ENCODE measurements at regions not wholly inside any gene's neighbourhood (a gene's known extent, or its start where the extent isn't known, plus 50 kb on each side); places are given as distances from the start of the nearest gene placed in this dataset.

DNA sequence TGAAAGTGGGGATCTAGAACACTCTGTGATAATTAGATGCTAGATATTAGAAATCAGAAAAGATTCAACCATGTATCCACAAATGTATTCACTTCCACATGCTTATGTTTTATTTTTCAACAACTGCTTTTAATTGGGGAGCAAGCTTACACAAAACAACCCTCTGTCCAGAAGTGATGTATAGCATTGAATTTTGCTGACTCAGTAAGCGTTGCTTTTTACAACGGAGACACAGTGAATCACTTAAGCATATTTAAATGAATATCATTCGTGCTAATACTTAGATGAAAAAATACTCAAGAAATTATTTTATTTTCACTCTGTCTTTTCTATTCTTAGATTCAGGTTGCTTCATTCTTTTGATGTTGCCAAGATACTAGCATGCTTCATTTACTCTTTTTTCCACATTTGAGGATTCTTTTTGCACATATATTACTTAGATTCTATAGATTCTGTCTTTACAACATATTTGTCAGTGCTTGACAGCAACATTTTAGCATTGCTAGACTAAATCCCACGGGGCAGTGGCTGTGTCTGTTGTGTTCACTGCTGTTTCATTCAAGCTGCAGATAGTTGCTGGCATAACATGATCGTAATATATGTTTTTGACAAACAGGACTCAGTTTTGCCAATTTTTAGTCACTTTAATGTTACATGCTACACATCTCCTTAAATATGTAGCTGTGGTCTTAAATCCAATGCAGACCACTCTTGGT is 1714.4 kb upstream of the SEL1L start:
- no peaks in the 10 kb centered on the region for H3K27me3 ChIP-seq (ENCODE audit: insufficient read depth)
- Mint-ChIP-seq H3K36me3 (ENCODE audit: low read depth) (peaks cover 13% of the 10 kb centered on the region; the same call in 2 of the 3 replicates), H3K4me1 (no peaks in the 10 kb centered on the region), H3K27me3 (ENCODE audit: insufficient read depth, low read depth, poor library complexity) (no peaks in the 10 kb centered on the region), H3K9me3 (peaks cover 11% of the 10 kb centered on the region), H3K27ac (no peak overlapping the region), H3K4me3 (no peak overlapping the region)
- DNase-seq (ENCODE audit: low spot score) = no peak
- H3K4me2 ChIP-seq = no peak overlapping the region
- no peak overlapping the region for H3K27ac ChIP-seq (ENCODE audit: low read depth)
- no peaks in the 10 kb centered on the region for H3K9me2 ChIP-seq (ENCODE audit: insufficient read depth)
- H3K36me3 ChIP-seq (ENCODE audit: insufficient read depth) = no peaks in the 10 kb centered on the region
- H3F3A ChIP-seq (replicated peaks; ENCODE audit: low read depth) = no peaks in the 10 kb centered on the region
- no peak overlapping the region for H2AFZ ChIP-seq
- no peaks in the 10 kb centered on the region for H4K20me1 ChIP-seq (replicated peaks; ENCODE audit: insufficient read depth)
- H3K4me1 ChIP-seq (ENCODE audit: insufficient read depth) = no peaks in the 10 kb centered on the region
- no peak for ATAC-seq
- no peaks in the 10 kb centered on the region for H3K79me2 ChIP-seq (replicated peaks; ENCODE audit: insufficient read depth)
- no peak overlapping the region for H3K4me3 ChIP-seq
- TF ChIP-seq EZH2phosphoT487 (IDR thresholded peaks at IDR 0.05; ENCODE audit: unreplicated experiment) (no peak), NANOG (IDR thresholded peaks at IDR 0.05; ENCODE audit: borderline replicate concordance) (no peak), CREB1 (CRISPR knock-in tag; IDR thresholded peaks at IDR 0.05; ENCODE audit: low read depth) (no peak), POLR2AphosphoS5 (IDR thresholded peaks at IDR 0.05; ENCODE audit: low read depth) (no peak), EZH2 (IDR thresholded peaks at IDR 0.05; ENCODE audit: low read depth, unreplicated experiment) (no peak), ZNF114 (CRISPR knock-in tag; IDR thresholded peaks at IDR 0.05) (no peak), STAT1 (IDR thresholded peaks at IDR 0.05; ENCODE audit: unreplicated experiment) (no peak), ZNF331 (CRISPR knock-in tag; IDR thresholded peaks at IDR 0.05; ENCODE audit: low read depth) (no peak), JUNB (IDR thresholded peaks at IDR 0.05; ENCODE audit: unreplicated experiment) (no peak)
- TF ChIP-seq, protein P1, sequence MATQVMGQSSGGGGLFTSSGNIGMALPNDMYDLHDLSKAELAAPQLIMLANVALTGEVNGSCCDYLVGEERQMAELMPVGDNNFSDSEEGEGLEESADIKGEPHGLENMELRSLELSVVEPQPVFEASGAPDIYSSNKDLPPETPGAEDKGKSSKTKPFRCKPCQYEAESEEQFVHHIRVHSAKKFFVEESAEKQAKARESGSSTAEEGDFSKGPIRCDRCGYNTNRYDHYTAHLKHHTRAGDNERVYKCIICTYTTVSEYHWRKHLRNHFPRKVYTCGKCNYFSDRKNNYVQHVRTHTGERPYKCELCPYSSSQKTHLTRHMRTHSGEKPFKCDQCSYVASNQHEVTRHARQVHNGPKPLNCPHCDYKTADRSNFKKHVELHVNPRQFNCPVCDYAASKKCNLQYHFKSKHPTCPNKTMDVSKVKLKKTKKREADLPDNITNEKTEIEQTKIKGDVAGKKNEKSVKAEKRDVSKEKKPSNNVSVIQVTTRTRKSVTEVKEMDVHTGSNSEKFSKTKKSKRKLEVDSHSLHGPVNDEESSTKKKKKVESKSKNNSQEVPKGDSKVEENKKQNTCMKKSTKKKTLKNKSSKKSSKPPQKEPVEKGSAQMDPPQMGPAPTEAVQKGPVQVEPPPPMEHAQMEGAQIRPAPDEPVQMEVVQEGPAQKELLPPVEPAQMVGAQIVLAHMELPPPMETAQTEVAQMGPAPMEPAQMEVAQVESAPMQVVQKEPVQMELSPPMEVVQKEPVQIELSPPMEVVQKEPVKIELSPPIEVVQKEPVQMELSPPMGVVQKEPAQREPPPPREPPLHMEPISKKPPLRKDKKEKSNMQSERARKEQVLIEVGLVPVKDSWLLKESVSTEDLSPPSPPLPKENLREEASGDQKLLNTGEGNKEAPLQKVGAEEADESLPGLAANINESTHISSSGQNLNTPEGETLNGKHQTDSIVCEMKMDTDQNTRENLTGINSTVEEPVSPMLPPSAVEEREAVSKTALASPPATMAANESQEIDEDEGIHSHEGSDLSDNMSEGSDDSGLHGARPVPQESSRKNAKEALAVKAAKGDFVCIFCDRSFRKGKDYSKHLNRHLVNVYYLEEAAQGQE (IDR thresholded peaks at IDR 0.05; ENCODE audit: unreplicated experiment) = no peak
- TF ChIP-seq, protein P2, sequence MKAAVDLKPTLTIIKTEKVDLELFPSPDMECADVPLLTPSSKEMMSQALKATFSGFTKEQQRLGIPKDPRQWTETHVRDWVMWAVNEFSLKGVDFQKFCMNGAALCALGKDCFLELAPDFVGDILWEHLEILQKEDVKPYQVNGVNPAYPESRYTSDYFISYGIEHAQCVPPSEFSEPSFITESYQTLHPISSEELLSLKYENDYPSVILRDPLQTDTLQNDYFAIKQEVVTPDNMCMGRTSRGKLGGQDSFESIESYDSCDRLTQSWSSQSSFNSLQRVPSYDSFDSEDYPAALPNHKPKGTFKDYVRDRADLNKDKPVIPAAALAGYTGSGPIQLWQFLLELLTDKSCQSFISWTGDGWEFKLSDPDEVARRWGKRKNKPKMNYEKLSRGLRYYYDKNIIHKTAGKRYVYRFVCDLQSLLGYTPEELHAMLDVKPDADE (IDR thresholded peaks at IDR 0.05) = no peak
- TF ChIP-seq, protein P3, sequence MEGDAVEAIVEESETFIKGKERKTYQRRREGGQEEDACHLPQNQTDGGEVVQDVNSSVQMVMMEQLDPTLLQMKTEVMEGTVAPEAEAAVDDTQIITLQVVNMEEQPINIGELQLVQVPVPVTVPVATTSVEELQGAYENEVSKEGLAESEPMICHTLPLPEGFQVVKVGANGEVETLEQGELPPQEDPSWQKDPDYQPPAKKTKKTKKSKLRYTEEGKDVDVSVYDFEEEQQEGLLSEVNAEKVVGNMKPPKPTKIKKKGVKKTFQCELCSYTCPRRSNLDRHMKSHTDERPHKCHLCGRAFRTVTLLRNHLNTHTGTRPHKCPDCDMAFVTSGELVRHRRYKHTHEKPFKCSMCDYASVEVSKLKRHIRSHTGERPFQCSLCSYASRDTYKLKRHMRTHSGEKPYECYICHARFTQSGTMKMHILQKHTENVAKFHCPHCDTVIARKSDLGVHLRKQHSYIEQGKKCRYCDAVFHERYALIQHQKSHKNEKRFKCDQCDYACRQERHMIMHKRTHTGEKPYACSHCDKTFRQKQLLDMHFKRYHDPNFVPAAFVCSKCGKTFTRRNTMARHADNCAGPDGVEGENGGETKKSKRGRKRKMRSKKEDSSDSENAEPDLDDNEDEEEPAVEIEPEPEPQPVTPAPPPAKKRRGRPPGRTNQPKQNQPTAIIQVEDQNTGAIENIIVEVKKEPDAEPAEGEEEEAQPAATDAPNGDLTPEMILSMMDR (conservative IDR thresholded peaks at IDR 0.05; ENCODE audit: low read depth in 2 of 2) = no peak
- TF ChIP-seq, protein P4, sequence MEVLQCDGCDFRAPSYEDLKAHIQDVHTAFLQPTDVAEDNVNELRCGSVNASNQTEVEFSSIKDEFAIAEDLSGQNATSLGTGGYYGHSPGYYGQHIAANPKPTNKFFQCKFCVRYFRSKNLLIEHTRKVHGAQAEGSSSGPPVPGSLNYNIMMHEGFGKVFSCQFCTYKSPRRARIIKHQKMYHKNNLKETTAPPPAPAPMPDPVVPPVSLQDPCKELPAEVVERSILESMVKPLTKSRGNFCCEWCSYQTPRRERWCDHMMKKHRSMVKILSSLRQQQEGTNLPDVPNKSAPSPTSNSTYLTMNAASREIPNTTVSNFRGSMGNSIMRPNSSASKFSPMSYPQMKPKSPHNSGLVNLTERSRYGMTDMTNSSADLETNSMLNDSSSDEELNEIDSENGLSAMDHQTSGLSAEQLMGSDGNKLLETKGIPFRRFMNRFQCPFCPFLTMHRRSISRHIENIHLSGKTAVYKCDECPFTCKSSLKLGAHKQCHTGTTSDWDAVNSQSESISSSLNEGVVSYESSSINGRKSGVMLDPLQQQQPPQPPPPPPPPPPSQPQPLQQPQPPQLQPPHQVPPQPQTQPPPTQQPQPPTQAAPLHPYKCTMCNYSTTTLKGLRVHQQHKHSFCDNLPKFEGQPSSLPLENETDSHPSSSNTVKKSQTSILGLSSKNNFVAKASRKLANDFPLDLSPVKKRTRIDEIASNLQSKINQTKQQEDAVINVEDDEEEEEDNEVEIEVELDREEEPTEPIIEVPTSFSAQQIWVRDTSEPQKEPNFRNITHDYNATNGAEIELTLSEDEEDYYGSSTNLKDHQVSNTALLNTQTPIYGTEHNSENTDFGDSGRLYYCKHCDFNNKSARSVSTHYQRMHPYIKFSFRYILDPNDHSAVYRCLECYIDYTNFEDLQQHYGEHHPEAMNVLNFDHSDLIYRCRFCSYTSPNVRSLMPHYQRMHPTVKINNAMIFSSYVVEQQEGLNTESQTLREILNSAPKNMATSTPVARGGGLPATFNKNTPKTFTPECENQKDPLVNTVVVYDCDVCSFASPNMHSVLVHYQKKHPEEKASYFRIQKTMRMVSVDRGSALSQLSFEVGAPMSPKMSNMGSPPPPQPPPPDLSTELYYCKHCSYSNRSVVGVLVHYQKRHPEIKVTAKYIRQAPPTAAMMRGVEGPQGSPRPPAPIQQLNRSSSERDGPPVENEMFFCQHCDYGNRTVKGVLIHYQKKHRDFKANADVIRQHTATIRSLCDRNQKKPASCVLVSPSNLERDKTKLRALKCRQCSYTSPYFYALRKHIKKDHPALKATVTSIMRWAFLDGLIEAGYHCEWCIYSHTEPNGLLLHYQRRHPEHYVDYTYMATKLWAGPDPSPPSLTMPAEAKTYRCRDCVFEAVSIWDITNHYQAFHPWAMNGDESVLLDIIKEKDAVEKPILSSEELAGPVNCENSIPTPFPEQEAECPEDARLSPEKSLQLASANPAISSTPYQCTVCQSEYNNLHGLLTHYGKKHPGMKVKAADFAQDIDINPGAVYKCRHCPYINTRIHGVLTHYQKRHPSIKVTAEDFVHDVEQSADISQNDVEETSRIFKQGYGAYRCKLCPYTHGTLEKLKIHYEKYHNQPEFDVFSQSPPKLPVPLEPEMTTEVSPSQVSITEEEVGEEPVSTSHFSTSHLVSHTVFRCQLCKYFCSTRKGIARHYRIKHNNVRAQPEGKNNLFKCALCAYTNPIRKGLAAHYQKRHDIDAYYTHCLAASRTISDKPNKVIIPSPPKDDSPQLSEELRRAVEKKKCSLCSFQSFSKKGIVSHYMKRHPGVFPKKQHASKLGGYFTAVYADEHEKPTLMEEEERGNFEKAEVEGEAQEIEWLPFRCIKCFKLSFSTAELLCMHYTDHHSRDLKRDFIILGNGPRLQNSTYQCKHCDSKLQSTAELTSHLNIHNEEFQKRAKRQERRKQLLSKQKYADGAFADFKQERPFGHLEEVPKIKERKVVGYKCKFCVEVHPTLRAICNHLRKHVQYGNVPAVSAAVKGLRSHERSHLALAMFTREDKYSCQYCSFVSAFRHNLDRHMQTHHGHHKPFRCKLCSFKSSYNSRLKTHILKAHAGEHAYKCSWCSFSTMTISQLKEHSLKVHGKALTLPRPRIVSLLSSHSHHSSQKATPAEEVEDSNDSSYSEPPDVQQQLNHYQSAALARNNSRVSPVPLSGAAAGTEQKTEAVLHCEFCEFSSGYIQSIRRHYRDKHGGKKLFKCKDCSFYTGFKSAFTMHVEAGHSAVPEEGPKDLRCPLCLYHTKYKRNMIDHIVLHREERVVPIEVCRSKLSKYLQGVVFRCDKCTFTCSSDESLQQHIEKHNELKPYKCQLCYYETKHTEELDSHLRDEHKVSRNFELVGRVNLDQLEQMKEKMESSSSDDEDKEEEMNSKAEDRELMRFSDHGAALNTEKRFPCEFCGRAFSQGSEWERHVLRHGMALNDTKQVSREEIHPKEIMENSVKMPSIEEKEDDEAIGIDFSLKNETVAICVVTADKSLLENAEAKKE (CRISPR knock-in tag; IDR thresholded peaks at IDR 0.05) = no peak

Data from GM23338 (cell line).